Psoas muscle (tissue), 7 donors: ENCODE measurements at regions not wholly inside any gene's neighbourhood (a gene's known extent, or its start where the extent isn't known, plus 50 kb on each side); places are given as distances from the start of the nearest gene placed in this dataset.

Experiments
- ATAC-seq, 4 donors: fragments of 200-7000 bp; cut with Tn5 transposase; one replicate each; pipeline ENCODE4 v1.9.1; 2020; ENCODE audit warnings: moderate library complexity in 3 of 4, mild to moderate bottlenecking in 2 of 4
- DNase-seq, 2 donors: peaks; one replicate each; pipeline ENCODE4 v3.0.0-alpha.2; 2020
- H3K27ac ChIP-seq: fragments of 200-600 bp; one replicate; pipeline ENCODE4 v1.8.0; 2022
- H3K27me3 ChIP-seq, 3 donors: fragments of 200-600 bp in 1 of 3; one replicate each; pipeline versions ENCODE4 v1.6.1 to v1.8.0; 2013 to 2022; ENCODE audit warnings: low read length in 2 of 3, mild to moderate bottlenecking in 2 of 3, moderate library complexity in 1 of 3; ENCODE audit not compliant: insufficient read depth in 3 of 3
- H3K36me3 ChIP-seq, 2 donors: fragments of 200-600 bp in 1 of 2; one replicate each; pipeline versions ENCODE4 v1.6.1 to v1.8.0; 2013 to 2022; ENCODE audit warnings: low read depth in 1 of 2, mild to moderate bottlenecking in 1 of 2, moderate library complexity in 1 of 2; ENCODE audit not compliant: insufficient read depth in 1 of 2
- H3K4me1 ChIP-seq: fragments of 200-600 bp; one replicate; pipeline ENCODE4 v1.8.0; 2022
- H3K4me3 ChIP-seq: fragments of 200-600 bp; one replicate; pipeline ENCODE4 v1.8.0; 2022; ENCODE audit warnings: mild to moderate bottlenecking
- H3K9me3 ChIP-seq: fragments of 200-600 bp; one replicate; pipeline ENCODE4 v1.8.0; 2022
- WGBS, 3 donors: extraction: QIAGEN DNeasy Blood & Tissue Kit; methylation state at CpG; one replicate each; pipeline versions ENCODE4 v1.1.6 to v1.1.7; 2013; 5-methylcytosine and 5-hydroxymethylcytosine counted together
- intact Hi-C, 2 donors: fragments of 100-400 bp; cut with DNase I; formaldehyde crosslinking; loops; one replicate each; pipeline versions ENCODE4 v1.11.0 to v1.14.2; 2022
- TF ChIP-seq, protein P1 (sequence below): fragments of 200-600 bp; IDR thresholded peaks from one replicate; pipeline ENCODE4 v1.8.0; 2022; ENCODE audit warnings: antibody characterized with exemption
- donor health status: healthy with polysubstance abuse.
- donor health status: DM: no; HTN: no; CAD: no; lungs with moderate emphysema.
- donor health status: Bipolar disorder and iron deficiency.
- donor health status: healthy.
- donor health status: DM: yes; HTN: yes; CAD: no.
- donor health status: DM: no; HTN: no; CAD: no.
- donor health status: DM: yes; HTN: yes; CAD: no.

DNA sequence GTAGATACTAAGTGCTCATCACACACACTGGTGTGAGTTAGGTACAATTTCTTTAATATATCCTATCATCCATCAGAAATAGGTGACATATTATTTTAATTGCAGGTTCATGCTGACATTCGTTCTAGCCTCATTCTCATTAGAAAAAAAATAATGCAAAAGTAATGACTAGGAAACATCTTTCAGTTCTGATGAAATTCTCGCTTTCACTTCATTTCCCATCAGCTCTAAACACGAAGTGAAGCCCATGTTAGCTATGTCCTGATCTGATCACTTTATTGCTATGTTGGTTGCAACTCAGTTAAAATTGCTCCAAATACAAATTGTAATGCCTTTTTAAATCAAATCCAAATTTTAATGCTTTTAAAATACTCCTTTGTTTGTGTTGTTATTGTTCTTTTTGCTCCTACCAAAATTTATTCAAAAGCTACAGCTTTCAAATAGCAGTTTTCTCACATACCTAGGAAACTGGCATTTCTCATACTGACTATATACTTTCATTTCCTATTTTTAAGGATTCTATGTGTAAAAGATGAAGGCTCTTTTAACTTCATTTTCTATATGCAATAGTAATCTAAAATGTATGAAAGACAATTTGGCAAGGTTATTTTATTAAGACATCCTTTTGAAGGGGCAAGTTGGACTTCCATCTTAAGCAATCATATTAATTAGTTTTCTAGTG is 1237.8 kb upstream of the ACO1 start:
- Histone ChIP-seq H3K36me3 (no peaks in the 10 kb centered on the region), H3K27ac (no peak overlapping the region), H3K27me3 (no peaks in the 10 kb centered on the region), H3K4me1 (no peaks in the 10 kb centered on the region), H3K9me3 (no peaks in the 10 kb centered on the region), H3K4me3 (no peak overlapping the region)
- whole genome bisulfite sequencing, 3 donors = 83 to 85% (median 84%) methylated on average over 3 of the region's 3 CpGs
- TF ChIP-seq, protein P1, sequence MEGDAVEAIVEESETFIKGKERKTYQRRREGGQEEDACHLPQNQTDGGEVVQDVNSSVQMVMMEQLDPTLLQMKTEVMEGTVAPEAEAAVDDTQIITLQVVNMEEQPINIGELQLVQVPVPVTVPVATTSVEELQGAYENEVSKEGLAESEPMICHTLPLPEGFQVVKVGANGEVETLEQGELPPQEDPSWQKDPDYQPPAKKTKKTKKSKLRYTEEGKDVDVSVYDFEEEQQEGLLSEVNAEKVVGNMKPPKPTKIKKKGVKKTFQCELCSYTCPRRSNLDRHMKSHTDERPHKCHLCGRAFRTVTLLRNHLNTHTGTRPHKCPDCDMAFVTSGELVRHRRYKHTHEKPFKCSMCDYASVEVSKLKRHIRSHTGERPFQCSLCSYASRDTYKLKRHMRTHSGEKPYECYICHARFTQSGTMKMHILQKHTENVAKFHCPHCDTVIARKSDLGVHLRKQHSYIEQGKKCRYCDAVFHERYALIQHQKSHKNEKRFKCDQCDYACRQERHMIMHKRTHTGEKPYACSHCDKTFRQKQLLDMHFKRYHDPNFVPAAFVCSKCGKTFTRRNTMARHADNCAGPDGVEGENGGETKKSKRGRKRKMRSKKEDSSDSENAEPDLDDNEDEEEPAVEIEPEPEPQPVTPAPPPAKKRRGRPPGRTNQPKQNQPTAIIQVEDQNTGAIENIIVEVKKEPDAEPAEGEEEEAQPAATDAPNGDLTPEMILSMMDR = no peak
- intact Hi-C loops = no loop called here
- ATAC-seq (no peak), DNase-seq (no peak)

- Histone ChIP-seq H3K27ac (no peak overlapping the region), H3K36me3 (no peaks in the 10 kb centered on the region), H3K4me3 (no peak overlapping the region), H3K9me3 (no peaks in the 10 kb centered on the region), H3K27me3 (no peaks in the 10 kb centered on the region), H3K4me1 (no peaks in the 10 kb centered on the region)
- DNase-seq (no peak), ATAC-seq (no peak)
- WGBS, 3 donors = 61 to 69% (median 67%) methylated on average over 2 of the region's 2 CpGs
- intact Hi-C loops = no loop called here
- TF ChIP-seq, protein P1 = no peak
Measured at GRCh38 chr9:31153250-31153840, 1231.1 kb upstream of the ACO1 start.

GRCh38 chr9:31166516-31166915 is 1217.9 kb upstream of the ACO1 start:
- H3K27ac ChIP-seq = no peak overlapping the region
- WGBS, 3 donors = 33 to 53% (median 38%) methylated on average over 4 of the region's 4 CpGs
- no peaks in the 10 kb centered on the region for H3K36me3 ChIP-seq
- no peaks in the 10 kb centered on the region for H3K4me1 ChIP-seq
- no peaks in the 10 kb centered on the region for H3K9me3 ChIP-seq
- no peak for ATAC-seq
- intact Hi-C loops = no loop called here
- H3K27me3 ChIP-seq = no peaks in the 10 kb centered on the region
- no peak overlapping the region for H3K4me3 ChIP-seq
- no peak for DNase-seq
- TF ChIP-seq, protein P1 = no peak

DNA sequence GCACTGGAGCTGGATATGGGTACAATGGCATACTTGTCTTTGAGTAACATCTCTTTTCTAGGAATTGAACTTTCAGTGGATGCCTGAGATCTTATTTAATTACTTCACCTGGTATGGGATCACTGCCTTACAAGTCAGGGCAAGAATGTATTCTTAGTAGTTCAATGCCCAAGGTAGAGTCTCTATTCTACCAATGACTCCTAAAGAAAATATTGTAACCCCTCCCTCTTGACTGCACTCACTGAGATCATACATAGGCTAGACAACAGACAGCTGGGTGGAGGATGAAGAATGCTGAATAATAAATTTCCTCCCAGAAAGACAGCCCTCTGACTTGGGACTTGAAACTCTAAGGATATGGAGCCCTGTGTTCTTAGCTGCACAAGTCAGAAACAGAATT is 1216.3 kb upstream of the ACO1 start:
- no peak for DNase-seq
- intact Hi-C loops = no loop called here
- no peak for ATAC-seq

More for the DNA sequence above, 1216.3 kb upstream of the ACO1 start:
- Histone ChIP-seq H3K4me1 (no peaks in the 10 kb centered on the region), H3K27me3 (no peaks in the 10 kb centered on the region), H3K4me3 (no peak overlapping the region), H3K27ac (no peak overlapping the region), H3K9me3 (no peaks in the 10 kb centered on the region), H3K36me3 (no peaks in the 10 kb centered on the region)
- TF ChIP-seq, protein P1 = no peak
